ENCODE measurements at regions not wholly inside any gene's neighbourhood (a gene's known extent, or its start where the extent isn't known, plus 50 kb on each side); places are given as distances from the start of the nearest gene placed in this dataset.
"Not testable (repeated sequence)": the region's sequence is repeated elsewhere in the genome, so short reads cannot be mapped to it uniquely, and the experiment has no call there.

- DNase-seq (ENCODE audit: low read depth in 3 of 3) = no peak
Observed at GRCh38 chr12:92987362-92987761, 58.3 kb upstream of the EEA1 start.

- peak in 1 of 3 experiments; percentile 35 for DNase-seq (ENCODE audit: low read depth in 3 of 3)
Observed at GRCh38 chr12:92987846-92988621, 58.9 kb upstream of the EEA1 start.

GRCh38 chr12:92988622-92989130 is 59.6 kb upstream of the EEA1 start:
- DNase-seq (ENCODE audit: low read depth in 3 of 3) = no peak

GRCh38 chr12:92989715-92990484 is 60.8 kb upstream of the EEA1 start:
- DNase-seq (ENCODE audit: low read depth in 3 of 3) = peak in 1 of 3 experiments; percentile 4

- no peak for DNase-seq (ENCODE audit: low read depth in 3 of 3)
Observed at GRCh38 chr12:92991134-92991533, 62.0 kb upstream of the EEA1 start.

GRCh38 chr12:92992041-92992440 is 62.9 kb upstream of the EEA1 start:
- no peak for DNase-seq (ENCODE audit: low read depth in 3 of 3)

GRCh38 chr12:92993259-92993658 is 64.2 kb upstream of the EEA1 start:
- no peak for DNase-seq (ENCODE audit: low read depth in 3 of 3)

GRCh38 chr12:92995258-92995903 is 66.3 kb upstream of the EEA1 start:
- DNase-seq (ENCODE audit: low read depth in 3 of 3) = no peak

GRCh38 chr12:93000026-93000425 is 70.9 kb upstream of the EEA1 start:
- DNase-seq (ENCODE audit: low read depth in 3 of 3) = no peak

GRCh38 chr12:93001407-93001806 is 72.3 kb upstream of the EEA1 start:
- DNase-seq (ENCODE audit: low read depth in 3 of 3) = no peak

- no peak for DNase-seq (ENCODE audit: low read depth in 3 of 3)
Observed at GRCh38 chr12:93002293-93003054, 73.4 kb upstream of the EEA1 start.

GRCh38 chr12:93003531-93004239 is 74.6 kb upstream of the EEA1 start:
- no peak for DNase-seq (ENCODE audit: low read depth in 3 of 3)

- DNase-seq (ENCODE audit: low read depth in 3 of 3) = no peak
Observed at GRCh38 chr12:93005928-93006392, 76.9 kb upstream of the EEA1 start.

GRCh38 chr12:93006471-93007208 is 77.5 kb upstream of the EEA1 start:
- no peak for DNase-seq (ENCODE audit: low read depth in 3 of 3)

- no peak for DNase-seq (ENCODE audit: low read depth in 3 of 3)
Observed at GRCh38 chr12:93007544-93007943, 78.4 kb upstream of the EEA1 start.

- no peak for DNase-seq (ENCODE audit: low read depth in 3 of 3)
Observed at GRCh38 chr12:93008044-93008778, 79.1 kb upstream of the EEA1 start.

GRCh38 chr12:93008880-93009279 is 79.8 kb upstream of the EEA1 start:
- not testable (repeated sequence) for DNase-seq (ENCODE audit: low read depth in 3 of 3)

GRCh38 chr12:93009533-93009932 is 80.4 kb upstream of the EEA1 start:
- no peak for DNase-seq (ENCODE audit: low read depth in 3 of 3)

GRCh38 chr12:93010461-93010860 is 81.4 kb upstream of the EEA1 start:
- DNase-seq (ENCODE audit: low read depth in 3 of 3) = no peak

Measured in stimulated activated CD4-positive, alpha-beta T cell treated with anti-CD3 and anti-CD28 coated beads, TNF-alpha, amount 100 ng/mL, for 24 hours (primary cell).